IPS-NIHi11 (cell line): ENCODE measurements at regions not wholly inside any gene's neighbourhood (a gene's known extent, or its start where the extent isn't known, plus 50 kb on each side); places are given as distances from the start of the nearest gene placed in this dataset.
"Not testable (repeated sequence)": the region's sequence is repeated elsewhere in the genome, so short reads cannot be mapped to it uniquely, and the experiment has no call there.

Experiments used
- DNase-seq: peaks from one replicate; pipeline ENCODE4 v3.0.0; 2012; ENCODE audit warnings: mixed read lengths, low spot score

DNA sequence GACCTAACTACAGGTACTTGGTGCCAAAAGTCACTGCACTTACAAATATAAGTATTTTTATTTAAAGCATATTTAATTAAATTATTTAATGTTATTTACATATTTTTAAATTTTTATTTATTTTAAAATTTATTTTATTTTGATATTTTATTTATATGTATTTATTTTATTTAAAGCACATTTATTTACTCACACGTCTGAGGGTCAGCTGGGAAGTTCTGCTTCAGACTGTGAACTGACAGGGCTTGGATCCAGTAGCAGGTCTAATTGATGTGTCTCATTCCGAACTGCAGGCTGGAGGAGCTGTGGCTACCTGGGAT, 392.5 kb downstream of the GBA3 start:
- DNase-seq = no peak

DNA sequence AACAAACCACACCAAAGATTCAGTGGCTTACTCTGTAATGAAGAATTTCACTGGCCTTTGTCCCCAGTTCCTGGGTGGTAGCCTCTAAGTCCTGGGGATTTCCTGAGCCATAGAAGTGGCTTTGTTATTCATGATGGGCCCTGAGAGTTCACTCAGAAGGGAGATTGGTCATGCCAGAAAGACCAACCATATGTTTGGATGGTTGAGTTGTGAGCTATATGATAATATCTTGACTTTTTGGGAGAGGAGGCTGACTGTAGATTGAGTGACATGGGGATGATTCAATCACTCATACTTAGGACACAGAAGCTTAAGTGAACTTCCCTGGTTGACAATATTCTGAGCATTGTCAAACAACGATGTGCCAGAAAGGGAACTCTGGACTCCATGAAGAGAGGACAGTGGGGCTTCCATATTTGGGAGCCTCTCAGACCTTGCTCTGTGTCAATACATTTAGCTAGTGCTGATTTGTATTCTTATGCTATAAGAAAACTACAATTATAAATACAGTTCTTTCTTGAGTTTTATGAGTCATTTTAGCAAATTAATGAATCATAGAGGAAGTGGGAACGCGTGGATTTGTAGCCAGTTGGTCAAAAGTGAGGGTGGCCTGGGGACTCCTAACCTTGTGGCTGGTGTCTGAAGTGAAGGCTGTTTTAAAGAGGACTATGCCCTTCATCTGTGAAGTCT, 392.0 kb downstream of the GBA3 start:
- DNase-seq = peak; percentile 11

DNA sequence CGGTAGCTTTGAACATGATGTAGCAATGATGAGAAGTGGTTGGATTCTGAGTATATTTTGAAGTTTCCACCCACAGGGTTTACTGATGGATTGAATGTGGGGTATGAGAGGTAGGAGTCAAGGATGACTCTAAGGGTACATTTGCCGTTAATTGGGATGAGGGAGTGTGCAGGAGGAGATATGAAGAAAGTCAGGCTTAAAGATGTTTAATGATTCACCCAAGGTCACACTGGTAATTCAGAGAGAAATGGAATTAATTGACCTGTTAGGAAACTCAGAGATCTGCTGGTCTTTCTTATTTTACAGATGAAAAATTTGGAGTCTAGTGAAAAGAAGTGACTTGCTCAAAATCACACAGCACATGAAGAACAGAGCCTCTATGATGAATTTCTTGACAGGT, 390.7 kb downstream of the GBA3 start:
- DNase-seq = no peak

- DNase-seq = not testable (repeated sequence)
These were observed 387.4 kb downstream of the GBA3 start for GRCh38 chr4:23080171-23080570.

DNA sequence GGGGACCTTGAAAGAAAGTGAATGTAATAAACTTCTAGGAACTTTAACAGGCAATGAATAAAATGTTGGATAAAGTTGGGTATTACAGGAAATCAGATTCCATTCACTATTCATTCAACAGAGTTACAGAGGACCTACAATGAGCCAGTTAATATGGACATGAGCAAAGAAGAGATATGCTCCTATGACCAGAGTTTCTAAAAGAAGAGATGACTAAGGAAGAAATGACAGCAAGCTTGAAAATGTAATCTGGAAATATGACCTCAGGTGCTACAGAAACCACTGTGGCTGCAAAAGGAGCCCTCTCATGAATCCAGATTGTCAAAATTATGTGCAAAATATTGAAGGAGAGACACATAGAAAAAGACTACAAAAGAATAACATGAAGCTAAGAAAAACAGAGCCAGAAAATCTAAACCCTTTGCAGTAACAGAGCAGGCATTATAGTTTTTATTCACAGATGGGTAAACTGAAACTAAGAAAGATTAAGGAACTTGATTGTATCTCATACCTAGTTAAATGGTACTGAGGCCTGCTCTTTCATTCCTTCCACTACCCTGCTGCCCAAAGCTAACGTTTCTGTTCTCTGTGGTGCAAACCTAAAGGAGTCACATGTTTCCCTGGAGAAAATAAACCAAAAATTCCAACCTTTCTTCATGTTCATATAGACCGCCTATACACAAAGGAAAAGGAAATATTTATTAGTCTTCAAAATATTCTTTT, 378.3 kb downstream of the GBA3 start:
- DNase-seq = no peak

- DNase-seq = no peak
These were observed 376.0 kb downstream of the GBA3 start for GRCh38 chr4:23068756-23069155.

DNA sequence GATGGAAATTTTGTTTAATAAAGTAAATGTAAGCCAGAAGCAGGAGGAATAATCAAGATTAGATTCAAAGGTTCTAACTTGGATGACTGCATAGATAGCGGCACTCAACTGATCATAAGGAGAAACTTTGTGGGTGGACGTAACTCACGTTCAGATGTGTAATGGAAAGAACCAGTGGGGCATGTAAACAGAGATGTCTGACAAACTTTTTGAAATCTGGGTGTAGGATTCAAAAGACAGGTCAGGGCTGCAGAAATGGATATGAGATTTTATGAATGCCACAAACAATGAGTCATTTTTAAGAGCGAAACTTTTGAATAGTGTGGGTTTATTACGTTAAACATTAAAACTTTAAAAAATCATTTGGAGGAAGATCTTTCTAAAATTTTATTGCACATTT, 375.6 kb downstream of the GBA3 start:
- no peak for DNase-seq

DNA sequence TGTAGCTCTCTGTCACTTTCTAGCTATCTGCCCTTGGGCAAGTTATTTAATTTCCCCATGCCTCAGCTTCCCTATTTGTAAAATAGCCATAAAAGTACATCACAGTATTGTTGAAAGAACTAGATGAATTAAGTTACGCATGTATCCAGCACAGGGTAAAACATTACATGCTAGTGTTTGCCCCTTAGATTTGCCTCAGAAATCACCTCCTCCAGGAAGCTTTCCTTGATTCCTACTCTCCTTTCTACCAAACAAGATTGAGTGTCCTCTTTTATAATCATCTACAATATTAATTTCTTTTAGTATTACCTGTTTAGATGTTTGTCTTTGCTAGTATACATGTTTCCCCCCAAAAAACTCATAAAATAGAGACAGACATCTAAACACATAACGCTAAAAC, 369.5 kb downstream of the GBA3 start:
- no peak for DNase-seq

DNA sequence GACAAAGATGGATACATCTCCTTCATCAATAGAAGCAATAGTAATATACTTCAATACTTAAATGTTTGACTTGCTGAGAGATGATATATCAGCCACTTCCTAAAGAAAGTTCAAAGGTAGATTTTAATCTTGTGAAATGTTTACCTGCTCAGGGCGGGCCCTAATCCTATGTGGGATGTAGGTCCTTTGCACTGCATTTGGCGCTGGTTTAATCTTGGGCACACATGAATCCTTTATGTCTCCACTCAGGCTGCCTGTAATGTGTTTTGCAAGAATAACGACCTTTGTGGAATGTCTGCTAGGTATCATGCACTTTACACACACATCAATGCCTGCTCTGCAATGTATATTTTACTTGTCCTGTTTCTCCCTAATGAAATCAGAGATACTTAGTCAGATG, 368.7 kb downstream of the GBA3 start:
- DNase-seq = no peak

DNA sequence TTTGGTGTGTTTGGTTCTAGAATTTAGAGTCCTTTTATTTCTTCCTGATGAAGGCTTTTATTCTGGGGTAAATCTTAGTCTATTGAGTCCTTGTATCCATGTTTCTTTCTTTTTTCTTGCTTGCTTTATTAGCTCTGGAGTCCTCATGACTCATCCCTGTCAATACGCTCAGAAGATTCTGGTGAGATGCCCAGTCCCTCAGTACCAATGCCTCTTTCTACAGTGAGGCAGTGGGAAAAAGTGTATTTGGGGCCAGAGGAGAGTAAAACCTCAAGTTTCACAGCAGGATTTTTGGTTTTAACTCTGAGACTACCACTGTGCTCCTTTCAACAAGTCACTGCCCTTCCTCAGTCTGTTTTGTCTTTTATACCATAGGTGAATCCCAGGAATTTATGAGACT, 368.0 kb downstream of the GBA3 start:
- no peak for DNase-seq

GRCh38 chr4:23058165-23058776, 365.5 kb downstream of the GBA3 start:
- no peak for DNase-seq

- no peak for DNase-seq
These were observed 348.8 kb downstream of the GBA3 start for GRCh38 chr4:23041501-23041900.

DNA sequence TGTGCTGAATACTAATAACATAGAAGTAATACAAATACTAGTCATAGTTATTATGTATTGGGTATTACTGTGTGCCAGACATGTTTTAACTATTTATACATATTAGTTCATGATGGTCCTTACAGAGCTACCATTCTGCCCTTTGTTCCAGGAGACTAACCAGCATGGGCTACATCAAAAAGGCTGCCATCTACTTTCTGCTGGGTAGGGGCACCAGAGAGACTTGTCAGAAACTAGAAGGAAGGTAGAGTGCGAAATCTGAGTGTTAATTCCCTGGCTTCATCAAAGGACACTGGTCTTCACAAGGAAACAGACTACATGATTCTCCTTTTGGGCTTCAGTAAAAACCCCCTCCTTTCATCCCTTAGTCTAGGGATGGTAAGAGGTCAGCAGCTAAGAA, 347.8 kb downstream of the GBA3 start:
- DNase-seq = no peak

DNA sequence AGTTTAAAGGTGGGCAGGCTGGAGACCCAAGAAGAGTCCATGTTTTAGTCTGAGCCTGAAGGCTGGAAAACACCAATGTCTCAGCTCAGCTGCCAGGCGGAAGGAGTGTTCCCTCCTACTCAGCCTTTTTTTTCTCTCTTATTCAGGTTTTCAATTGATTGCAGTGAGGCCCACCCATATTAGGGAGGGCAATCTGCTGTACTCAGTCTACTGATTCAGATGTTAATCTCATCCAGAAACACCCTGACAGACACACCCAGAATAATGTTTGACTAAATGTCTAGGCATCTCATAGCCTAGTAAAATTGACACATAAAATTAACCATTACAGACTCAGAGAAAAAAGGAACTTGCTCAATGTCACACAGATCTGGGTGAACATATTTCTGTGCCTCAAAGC, 347.1 kb downstream of the GBA3 start:
- no peak for DNase-seq

- no peak for DNase-seq
These were observed 346.1 kb downstream of the GBA3 start for GRCh38 chr4:23038626-23039491.

GRCh38 chr4:23036921-23037495, 344.3 kb downstream of the GBA3 start:
- no peak for DNase-seq

- no peak for DNase-seq
These were observed 343.8 kb downstream of the GBA3 start for GRCh38 chr4:23036503-23036902.

DNA sequence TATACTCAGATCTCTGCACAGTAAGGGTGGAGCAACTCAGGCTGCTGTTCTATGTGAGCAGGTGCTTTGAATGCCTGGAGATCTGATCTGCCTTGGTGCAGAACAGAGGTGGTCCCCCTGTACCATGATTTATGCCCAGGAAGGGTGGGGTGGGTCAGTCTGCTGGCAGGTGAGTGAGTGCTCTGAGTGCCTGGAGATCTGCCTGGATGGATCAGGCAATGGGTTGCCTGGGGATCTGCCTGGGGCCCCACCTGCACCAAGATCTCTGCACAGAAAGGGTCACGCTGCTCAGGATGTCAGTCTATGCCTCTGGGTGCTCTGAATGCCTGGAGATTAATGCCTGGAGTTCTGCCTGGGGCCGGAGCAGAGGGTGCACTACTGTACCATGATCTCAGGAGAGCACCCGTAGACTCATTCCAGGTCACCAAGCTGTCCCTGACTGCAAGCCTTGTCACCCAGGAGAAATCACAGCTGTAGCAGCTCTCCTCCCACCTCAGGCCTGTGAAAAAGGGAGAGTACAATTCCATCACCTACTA, 342.9 kb downstream of the GBA3 start:
- DNase-seq = no peak

DNA sequence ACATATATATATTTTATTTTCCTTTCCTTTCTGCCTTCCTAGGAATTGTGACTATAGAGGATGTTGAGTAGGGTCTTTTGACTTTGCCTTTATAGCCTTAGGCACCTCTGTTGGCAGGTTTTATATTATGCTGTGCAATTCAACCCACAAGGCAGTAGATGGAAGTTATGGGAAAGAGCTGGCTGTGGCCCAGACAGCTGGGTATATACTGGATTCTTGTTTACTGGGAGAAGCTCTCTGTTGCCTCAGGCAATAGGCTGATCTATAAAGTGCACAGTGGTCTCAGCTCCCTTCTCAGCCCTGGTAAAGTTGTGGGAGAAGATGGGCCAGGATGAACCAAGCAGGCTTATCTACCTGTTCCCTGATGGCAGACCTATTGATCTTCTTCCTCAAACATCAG, 342.0 kb downstream of the GBA3 start:
- DNase-seq = no peak

- DNase-seq = no peak
These were observed 341.1 kb downstream of the GBA3 start for GRCh38 chr4:23033796-23034195.

DNA sequence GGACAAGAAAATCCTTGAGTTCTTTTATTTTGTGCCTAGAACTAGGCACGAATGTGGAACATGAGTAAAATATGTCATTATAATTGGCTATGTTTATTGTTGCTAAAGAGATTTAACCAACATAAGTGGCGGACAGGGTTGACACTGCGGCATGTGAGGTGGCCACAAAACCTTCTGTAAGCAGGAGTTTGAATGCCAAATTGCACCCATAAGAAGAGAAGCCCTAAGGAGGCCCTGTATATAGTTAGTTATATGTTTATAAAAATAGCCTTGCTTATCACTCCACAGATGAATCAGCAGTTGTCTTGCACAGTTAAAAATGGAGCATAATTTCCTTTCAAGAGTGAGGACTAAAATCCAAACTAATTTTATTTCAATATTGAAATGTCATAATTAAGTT, 336.1 kb downstream of the GBA3 start:
- DNase-seq = no peak

DNA sequence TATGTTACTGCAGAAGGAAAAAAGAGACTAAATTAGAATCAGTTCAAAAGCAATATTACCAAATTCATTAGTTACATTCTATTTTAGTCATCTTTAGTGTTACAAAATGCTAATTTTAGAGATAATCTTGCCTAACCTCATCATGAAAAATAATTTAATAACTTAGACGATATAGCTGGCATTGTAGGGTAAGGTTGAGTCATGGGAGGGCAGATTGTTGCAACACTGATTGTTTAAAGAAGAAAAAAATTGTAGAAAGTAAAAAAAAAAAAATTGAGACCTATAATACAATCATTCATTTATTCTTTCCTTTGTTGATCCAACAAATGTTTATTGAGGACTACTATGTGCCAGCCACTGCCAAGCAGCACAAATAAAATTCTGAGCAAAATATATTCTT, 330.9 kb downstream of the GBA3 start:
- DNase-seq = no peak
